HG03457 (cell line): ENCODE measurements at regions not wholly inside any gene's neighbourhood (a gene's known extent, or its start where the extent isn't known, plus 50 kb on each side); places are given as distances from the start of the nearest gene placed in this dataset.

Experiments used
- ATAC-seq: cut with Tn5 transposase; IDR thresholded peaks from one replicate; pipeline ENCODE4 v1.9.1; 2021; ENCODE audit warnings: moderate number of reproducible peaks; ENCODE audit not compliant: unreplicated experiment

DNA sequence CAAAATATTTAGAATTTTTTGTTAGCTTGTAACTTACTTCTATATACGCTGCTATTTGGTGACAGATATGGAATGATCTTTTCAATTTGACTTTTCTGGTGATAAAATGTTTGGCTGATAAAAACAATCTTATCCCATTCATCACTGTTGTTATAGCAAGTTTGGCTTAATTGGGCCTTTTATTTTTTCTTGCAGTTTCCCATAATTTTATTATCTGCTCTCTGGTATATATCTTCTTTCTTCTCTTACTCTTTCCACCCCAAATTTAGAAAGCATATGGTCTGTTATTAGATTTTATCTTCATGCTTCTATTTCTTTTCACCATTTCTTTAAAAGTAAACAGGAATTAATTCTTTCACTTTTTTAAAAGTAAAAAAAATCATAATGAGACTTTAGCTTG lies 474.4 kb downstream of the TLE1 start:
- no peak for ATAC-seq

DNA sequence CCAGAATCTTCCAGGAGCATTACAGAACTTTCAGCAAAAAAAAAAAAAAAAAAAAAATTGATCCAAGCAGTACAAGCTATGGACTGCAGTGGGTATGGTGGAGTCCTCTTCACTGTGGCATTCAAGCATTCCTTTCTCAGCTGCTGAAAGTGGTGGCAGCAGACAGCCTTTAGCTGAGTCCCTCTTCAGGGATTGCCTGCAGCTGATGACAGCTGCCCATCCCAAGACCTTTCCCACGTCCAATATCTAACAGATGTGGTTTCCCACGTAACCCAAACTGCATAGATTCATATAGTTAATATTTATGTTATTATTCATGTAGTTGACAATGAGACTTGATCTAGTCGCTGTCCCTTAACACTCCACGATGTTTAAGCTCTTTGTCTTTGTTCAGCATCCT lies 475.9 kb downstream of the TLE1 start:
- ATAC-seq, result no peak

DNA sequence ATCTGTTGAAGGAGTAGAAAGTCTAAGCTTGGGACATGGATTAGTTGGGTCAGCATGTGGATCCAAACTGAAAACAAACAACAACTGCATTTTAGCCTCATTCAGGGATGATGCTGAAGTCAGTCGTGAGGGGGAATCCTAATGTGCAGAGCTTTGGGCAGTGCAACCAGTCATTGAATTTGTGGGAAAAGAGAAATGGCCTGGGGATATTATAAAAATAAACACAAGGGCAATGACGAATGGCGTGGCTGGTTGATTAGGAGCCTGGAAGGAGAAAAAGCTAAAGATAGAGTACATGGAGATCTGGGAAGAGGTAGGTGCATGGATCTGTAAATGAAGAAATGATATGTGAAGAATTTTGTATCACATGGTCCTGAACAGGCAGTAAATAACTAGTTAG lies 477.6 kb downstream of the TLE1 start:
- ATAC-seq, result no peak

DNA sequence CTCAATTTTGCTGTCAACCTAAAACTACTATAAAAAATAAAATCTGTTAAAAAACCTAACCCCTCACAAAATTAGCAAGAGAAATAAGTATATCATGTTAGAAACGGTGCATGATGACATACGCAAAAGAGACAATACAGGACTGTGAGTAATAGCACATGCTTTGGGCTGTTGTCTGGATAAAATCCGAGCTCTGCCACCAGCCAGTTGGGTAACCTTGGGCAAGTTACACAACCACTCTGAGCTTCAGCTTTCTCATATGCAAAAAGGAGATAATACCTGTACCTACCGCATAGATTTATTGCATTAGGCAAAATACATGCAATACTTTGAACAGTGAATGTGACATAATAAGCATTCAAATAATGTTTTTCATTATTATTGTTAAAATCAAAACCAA lies 481.7 kb downstream of the TLE1 start:
- ATAC-seq, result no peak

DNA sequence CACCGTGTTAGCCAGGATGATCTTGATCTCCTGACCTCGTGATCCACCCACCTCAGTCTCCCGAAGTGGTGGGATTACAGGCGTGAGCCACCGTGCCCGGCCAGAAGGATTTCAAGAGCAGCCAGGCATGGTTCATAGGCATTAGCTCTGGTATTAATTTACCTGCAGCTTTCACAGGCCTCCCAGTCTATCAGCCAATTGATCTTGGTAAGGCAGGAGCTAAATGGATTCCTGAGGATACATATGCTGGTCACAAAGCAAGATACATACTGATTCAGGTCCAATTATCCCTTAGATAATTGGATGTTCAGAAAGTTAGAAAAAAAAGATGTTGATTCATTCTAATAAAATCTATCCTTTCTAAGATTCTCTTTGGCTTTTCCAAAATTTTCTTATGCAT lies 487.1 kb downstream of the TLE1 start:
- ATAC-seq, result no peak

DNA sequence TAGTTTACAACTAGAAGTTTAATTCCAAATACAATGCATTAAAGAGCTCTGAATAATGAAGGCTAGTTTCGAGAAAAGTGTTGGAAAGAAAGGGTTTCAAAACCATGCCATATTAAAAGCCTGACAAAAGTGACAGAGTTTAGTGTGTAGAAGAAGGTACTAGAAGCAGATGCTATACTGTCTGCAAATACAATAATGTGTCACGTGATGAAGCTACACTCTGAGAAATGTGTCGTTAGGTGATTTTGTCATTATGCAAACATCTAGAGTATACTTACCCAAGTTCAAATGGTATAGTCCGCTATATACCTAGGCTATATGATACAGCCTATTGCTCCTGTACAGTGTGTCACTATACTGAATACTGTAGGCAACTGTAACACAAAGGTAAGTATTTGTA lies 494.1 kb downstream of the TLE1 start:
- ATAC-seq, result no peak

DNA sequence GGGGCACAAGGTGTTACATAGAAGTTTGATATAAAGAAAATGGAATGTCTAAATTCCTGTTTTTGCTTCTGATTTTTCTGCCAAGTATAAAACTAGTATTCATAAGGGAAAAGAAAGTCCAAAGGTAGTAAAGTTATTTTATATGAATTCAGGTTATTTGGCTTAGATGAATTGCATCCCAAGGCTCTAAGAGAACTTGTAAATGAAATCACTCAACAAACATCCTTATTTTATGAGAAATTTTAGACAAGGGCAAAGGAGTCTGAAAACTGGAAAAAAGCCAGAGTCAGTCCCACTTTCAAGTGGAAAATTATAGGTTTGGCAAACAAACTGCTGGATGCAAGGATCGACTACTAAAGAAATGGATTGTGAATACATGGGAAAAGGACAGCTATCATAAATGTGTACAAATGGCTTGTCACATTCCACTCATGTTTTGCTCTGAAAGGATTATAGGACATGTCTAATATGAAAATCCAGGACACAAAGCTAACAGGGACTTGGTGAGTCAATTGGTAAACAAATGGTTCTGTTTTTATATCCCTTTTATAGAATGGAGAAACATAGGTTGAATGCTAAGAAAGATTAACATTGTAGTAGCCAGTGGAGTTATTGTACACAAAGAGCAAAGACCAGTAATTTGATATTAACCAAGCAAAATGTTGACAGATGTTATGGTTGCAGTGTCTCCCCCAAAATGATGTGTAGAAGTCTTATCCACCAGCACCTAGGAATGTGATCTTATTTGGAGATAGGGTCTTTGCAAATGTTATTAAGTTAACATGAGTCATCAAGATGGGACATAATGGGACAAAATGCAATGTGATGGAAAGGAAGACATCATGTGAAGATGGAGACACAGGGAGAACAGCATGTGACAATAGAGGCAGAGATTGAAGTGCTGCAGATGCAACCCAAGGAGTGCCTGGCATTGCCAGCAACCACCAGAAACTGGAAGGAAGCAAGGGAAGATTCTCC lies 495.7 kb downstream of the TLE1 start:
- ATAC-seq, result no peak

DNA sequence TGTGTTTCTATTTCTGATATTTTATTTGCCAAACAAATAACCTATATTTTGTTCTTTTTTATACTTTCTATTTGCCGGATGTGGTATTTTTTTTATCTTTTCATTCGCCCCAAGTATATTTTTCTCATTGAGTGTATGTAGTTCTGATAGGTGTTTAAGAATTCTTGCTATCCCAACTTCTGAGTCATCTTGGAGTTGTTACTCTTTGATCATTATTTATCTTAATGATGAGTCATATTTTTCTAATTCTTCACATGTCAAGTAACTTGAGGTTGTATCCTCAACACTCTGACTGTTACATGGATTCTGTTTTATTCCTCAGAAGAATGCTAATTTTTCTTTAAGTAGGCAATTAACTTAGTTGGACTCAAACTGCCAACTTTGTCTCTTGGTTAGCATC lies 498.1 kb downstream of the TLE1 start:
- ATAC-seq, result no peak

DNA sequence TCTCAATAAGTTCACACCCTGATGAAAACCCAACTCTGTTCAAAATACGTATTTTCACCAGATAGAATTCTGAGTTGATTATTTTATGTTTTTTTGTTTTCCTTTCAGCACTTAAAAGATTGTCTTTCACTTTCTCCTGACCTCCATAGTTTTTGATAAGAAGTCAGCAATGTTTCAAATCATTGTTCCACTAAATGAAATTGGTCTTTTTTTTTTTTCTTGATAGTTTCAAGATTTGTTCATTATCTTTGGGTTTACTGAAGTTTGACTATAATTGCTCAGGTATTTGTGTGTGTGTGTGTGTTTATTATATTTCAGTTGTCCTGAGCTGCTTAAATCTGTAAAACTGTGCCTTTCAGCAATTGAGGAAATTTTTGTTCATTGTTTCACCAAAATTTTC lies 498.7 kb downstream of the TLE1 start:
- ATAC-seq, result no peak

DNA sequence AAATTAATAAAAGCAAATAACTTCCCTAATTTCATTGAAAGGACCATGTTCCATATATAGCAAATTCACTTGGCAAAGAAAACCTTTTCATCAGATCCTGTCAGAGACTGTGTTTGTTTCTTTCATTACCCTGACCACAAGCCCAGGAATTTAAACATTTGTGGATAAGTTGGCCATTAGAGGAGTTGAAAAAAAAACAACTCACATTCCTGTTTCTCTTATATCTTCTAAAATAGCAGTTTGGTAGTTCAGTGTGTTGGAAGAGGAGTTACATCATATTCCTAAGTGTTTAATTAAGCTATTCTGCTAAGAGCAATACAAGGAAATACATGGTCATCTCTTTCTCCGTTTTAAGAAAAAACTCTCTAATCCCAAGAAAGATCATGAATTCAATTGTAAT lies 505.6 kb downstream of the TLE1 start:
- no peak for ATAC-seq

DNA sequence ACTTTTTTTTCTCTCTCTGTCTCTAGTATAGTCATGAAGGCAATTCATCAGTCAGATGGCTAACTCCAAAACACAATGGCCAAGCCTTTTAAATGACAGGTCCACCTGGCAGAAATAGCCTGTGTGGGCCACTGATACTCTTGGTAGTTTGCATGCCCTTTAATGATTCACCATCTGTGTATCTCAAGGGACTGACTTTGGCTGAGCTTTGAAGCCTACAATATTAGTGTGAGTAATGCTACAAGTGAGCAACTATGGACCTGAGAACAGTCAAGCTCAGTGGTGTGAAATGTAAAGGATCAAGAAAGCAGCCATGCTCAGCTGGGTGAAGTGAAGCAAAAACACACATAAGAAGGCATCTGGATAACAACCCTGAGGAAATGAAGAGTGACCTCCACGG lies 506.9 kb downstream of the TLE1 start:
- no peak for ATAC-seq

DNA sequence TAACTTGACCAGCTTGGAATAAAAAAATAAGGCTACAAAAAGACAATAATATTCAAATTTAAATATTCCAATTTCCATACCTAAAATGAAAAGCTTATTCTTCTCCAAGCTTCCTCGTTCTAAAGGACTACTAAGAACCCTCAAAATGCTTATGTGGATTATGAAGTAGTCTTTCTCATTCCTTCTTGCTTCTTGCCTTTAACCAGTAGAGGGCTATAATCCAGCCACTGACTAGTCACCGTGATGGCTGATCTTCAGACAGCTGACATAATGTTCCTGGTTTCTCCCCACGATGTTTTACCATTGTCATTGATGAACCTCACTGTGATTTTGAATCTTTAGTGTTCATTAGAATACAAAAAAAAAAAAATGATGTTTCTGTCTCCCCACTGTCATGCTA lies 515.3 kb downstream of the TLE1 start:
- ATAC-seq, result no peak

DNA sequence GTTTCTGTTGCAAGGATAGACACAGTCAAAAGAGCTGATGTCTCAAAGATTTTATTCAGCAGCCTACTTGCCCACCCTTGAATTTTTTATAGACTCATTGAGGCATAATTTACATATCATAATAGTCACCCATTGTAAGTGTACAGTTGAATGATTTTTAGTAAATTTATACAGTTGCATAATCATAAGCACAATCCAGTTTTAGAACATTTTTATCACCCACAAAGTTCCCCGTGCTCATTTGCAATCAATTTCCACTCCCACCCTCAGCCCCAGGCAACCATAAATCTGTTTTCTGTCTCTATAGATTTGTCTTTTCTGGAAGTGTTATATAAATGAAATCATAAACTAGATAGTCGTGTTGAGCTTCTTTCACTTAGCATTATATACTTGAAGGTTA lies 517.7 kb downstream of the TLE1 start:
- ATAC-seq, result no peak

DNA sequence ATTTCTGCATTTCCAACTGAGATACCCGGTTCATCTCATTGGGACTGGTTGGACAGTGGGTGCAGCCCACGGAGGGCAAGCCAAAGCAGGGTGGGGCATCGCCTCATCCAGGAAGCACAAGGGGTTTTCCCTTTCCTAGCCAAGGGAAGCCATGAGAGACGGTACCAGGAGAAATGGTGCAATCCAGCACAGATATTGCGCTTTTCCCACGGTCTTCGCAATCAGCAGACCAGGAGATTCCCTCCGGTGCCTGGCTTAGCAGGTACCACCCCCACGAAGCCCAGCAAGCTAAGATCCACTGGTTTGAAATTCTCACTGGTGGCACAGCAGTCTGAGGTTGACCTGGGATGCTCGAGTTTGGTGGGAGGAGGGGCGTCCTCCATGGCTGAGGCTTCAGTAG lies 527.0 kb downstream of the TLE1 start:
- ATAC-seq, result no peak

DNA sequence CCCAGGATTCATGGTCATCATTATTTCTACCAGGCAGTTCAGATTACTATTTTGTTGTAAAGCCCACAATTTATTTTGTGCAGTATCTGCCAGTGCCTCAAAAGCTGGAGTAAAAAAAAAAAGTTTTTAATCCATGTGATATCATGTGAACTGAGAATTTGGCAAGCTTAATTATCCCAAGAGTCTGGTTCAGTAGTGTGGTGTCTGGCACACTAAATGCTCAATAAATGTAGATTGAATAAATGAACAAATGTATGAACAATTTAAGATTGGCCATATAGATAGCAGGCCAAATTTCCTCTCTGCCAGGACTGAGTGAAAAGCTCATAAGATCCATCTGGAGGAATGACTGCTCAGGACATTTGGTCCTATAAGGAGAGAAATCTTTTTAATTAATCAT lies 533.0 kb downstream of the TLE1 start:
- no peak for ATAC-seq

DNA sequence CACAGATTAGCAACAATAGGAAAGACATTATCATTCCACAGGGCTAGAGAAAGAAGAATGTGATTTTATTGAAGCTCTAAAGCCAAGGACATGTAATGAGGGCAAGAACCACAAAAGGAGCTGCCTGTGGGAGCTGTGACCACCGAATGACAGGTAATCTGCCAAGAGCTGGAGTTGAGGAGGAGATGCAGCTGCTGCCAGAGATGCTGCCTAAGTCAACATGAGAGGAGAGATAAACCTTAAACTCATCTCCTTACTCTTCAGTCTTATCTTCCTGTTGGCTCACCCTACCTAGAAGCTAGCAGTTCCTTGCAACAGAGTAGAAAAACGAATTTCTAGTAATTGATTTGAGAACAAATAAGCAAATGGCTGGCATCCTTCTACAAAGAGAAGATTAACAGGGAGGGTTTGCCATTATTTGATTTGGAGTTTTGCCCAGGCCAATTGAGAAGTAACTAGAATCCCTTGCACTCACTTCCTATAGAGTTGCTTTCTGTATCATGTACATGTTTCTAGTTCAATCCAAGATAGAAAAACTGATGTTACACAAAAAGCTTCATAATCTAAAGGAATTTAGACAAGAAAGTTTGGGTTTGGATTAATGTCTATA lies 539.2 kb downstream of the TLE1 start:
- ATAC-seq, result no peak

DNA sequence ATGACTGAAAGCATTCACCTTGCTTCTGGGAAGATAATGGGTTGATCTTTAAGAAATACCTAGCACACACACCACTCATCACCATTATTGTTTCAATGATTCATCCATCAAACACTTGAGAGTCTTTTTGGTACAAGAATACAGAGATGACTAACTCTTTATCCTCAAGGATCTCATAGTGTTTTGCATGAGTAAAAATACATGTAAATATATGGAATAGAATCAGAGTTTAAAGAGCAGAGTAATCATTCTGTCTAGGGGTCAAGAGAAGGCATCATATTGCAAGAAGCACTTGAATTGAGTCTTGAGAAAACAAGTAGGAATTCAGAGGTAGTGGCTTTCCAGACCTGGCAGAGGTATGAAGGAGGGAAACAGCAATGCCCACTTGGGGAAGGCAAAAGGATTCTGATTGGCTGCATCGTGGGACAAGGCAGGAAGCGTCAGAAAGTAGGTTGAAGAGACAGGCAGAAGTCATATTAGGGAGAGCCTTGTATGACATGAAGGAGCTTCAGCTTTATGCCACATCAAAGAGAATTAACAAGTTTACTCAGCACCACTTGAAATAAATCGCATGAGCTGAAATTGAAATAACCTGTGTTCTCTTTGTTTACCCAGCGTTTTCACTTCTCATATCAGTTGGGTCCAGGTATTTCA lies 542.5 kb downstream of the TLE1 start:
- no peak for ATAC-seq

DNA sequence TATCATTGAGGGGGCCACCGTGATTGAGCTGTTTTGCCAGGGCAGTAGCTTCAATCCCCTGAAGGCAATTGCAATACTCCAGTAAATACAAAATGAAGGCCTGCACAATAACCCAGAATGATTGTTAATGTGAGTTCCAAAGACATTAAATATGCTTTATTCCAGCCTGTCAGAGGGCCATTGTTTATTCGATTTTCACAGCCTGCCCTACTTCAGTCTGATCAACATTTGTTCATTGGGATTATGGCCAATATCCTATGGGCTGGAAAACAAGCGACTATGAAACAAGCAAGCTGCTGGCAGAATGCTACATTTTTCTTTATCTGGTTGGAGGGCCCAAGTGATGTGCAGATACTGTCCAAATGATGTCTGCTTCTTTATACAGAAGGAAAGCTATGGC lies 543.1 kb downstream of the TLE1 start:
- no peak for ATAC-seq

DNA sequence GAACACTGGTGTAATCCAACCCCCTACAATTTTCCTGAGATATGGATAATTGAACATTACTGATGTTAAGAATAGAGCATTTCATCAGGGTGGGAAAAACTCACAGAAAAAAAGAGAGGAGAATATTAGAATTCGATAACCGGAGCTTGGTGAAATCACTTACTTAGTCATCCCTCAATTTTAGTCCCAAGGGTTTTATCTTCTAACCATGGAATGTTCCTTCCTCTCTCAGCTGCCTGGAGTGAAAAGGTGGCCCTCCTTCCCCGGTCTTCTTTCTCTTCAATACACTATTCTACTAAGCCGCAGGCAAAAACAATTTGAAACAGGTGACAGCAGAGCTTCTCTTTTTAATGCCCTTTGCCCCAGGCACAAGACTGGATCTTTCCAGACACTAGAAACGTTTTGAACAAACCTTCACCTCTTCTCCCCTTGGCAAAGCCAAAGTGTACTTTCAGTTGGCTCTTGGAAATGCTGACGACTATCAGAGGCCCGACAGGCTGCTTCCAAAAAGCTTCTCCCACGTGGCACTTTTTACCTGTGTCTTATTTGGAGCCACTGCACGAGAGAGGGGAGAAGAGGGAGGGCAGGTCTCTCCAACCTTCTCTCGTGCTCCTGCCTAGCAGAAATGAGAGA lies 543.9 kb downstream of the TLE1 start:
- ATAC-seq, result no peak

DNA sequence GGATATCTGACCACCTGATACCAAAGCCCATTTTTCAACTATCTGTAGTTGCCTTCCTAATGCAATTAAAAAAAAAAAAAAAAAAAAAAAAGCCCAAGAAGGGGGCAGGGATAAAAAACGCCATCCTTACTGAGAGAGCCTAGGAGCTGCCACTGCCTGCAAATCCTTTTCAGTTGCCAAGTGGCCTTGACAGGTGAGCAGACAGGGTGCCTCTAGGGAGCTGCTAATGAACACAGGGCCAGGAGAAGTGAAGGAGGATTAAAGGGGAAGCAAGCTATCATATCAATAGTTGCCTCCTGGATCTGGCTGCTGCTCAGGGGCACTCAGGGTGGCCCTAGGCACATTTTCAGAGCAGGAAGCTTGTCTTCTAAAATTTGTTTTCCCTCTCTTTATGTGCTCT lies 547.4 kb downstream of the TLE1 start:
- ATAC-seq, result no peak

DNA sequence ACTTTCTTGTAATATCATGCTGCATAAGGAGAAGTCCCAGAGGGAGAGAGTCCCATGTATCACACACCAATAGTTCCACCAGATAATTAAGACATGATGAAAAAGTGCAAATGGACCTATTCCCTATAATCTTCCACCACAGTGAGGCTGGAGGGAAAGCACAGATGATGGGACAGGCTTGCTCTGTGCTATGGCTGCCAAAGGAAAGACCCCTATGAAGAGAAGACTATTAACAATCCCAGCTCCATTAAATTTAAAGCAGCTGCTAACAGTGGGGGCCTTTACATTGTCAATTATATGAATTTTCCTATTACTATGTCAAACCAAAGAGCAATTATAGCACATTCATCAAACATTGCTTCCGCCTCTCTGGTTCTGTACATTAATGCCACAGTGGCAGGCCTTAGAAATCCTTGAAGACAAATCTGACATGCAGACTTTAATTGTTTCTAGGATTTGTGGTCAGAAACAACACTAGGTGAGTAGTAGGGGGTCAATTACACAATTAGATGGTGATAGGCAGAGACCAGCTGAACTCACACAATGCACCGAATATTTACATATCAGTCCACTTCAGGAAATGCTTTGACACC lies 551.3 kb downstream of the TLE1 start:
- no peak for ATAC-seq
